ENCODE measurements at regions not wholly inside any gene's neighbourhood (a gene's known extent, or its start where the extent isn't known, plus 50 kb on each side); places are given as distances from the start of the nearest gene placed in this dataset.
A peak's percentile ranks its signal among the peaks of the same experiment; 100 is the strongest.

GRCh38 chr2:118231759-118232158 lies 143.5 kb downstream of the INSIG2 start:
- no peaks in the 10 kb centered on the region for H3K36me3 ChIP-seq (ENCODE audit: insufficient read depth, low read length)
- no peak overlapping the region for H3K27ac ChIP-seq (ENCODE audit: low read depth, low read length)

DNA sequence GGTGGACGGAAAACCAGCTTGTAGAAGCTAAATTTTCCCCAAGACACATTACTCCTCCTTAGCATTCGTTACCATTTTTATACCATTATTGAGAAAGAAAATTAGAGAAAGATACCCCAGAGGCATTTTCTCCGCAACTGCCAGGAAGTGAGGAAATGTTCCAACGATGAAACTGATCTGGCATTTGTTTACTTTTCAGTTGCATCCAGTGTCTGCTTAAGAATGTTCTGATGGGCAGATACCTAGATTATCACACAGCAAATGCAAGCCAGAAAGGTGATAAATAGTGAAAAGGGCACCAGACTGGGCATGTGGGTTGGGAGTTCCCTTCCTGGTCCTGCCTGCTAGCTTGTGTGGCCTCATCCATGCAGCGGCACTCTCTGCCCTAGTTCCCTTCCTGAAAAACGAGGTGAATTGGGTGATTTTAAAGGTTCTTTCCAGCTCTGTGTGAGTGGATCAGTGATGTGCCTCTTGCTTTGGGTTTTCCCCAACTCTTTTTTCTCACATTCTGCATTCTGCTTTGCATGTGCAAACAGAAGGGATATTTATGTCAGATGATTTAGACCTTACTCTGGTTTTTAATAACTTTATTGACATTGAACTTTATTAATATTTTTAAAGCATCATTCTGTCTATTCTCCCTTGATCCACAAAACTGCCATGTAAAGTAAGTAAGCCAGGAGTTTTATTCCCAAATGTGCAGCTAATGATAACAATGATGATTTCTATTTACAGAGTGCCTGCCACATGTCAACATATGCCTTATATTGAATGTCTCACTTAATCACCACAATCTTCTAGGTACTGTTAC lies 139.6 kb downstream of the INSIG2 start:
- Histone ChIP-seq H3K4me3 (ENCODE audit: low read depth, low read length) (no peak overlapping the region), H3K79me2 (ENCODE audit: control insufficient read depth, insufficient read depth, low read length, unreplicated experiment) (no peaks in the 10 kb centered on the region), H2AFZ (ENCODE audit: low read length, unreplicated experiment) (no peak overlapping the region), H3K27me3 (ENCODE audit: insufficient read depth, low read length) (peaks cover 16% of the 10 kb centered on the region), H3K27ac (ENCODE audit: low read depth, low read length) (no peak overlapping the region), H3K36me3 (ENCODE audit: insufficient read depth, low read length) (no peaks in the 10 kb centered on the region), H3K4me1 (ENCODE audit: control insufficient read depth, insufficient read depth, low read length, unreplicated experiment) (no peaks in the 10 kb centered on the region)

More at GRCh38 chr2:118231759-118232158, 143.5 kb downstream of the INSIG2 start:
- Histone ChIP-seq H3K4me1 (ENCODE audit: control insufficient read depth, insufficient read depth, low read length, unreplicated experiment) (no peaks in the 10 kb centered on the region), H3K4me3 (ENCODE audit: low read depth, low read length) (no peak overlapping the region), H2AFZ (ENCODE audit: low read length, unreplicated experiment) (no peak overlapping the region), H3K79me2 (ENCODE audit: control insufficient read depth, insufficient read depth, low read length, unreplicated experiment) (no peaks in the 10 kb centered on the region), H3K27me3 (ENCODE audit: insufficient read depth, low read length) (peaks cover 22% of the 10 kb centered on the region)

DNA sequence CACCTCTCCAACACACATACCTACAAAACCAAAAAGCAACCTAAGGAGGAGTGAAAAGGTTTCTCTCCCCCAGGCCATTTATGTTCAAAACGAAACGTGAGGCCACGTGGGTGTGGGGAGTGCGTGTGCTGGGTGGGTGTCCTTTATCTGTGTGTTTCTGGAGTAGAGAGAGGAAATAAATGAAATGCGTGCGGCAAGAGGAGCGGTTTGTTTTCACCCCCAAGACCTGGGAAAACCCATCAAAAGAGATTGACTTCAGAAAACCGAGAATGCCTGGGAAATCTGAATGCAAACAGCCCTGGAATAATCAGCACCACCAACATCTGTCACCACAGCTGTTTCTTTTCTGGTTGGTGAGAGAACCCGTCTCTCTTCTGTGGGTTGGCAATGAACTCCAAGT lies 137.4 kb downstream of the INSIG2 start:
- Histone ChIP-seq H3K27me3 (ENCODE audit: insufficient read depth, low read length) (peaks cover 14% of the 10 kb centered on the region), H2AFZ (ENCODE audit: low read length, unreplicated experiment) (no peak overlapping the region), H3K79me2 (ENCODE audit: control insufficient read depth, insufficient read depth, low read length, unreplicated experiment) (no peaks in the 10 kb centered on the region), H3K36me3 (ENCODE audit: insufficient read depth, low read length) (no peaks in the 10 kb centered on the region), H3K4me1 (ENCODE audit: control insufficient read depth, insufficient read depth, low read length, unreplicated experiment) (no peaks in the 10 kb centered on the region), H3K27ac (ENCODE audit: low read depth, low read length) (no peak overlapping the region), H3K4me3 (ENCODE audit: low read depth, low read length) (no peak overlapping the region)

DNA sequence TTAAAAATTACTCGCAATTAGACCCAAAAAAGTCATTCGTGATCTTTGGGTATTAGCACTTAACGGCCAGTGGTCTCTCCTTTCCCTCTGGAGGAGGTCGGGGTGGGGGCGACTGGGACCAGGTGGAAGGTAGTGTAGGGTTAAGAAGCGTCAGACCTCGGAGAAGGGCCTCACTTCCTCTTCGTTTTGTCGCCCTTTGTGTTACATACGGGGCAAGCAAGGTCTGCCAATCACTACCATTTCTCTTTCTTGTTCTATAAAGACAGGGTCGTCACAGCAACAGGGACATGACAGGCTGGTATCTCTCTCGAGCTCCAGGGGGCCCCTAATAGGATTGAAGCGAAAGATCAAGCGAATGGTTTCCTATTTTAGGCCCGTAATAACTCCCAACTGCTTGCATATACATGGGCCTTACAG lies 136.6 kb downstream of the INSIG2 start:
- peaks cover 14% of the 10 kb centered on the region for H3K27me3 ChIP-seq (ENCODE audit: insufficient read depth, low read length)
- H3K79me2 ChIP-seq (ENCODE audit: control insufficient read depth, insufficient read depth, low read length, unreplicated experiment), result no peaks in the 10 kb centered on the region
- H2AFZ ChIP-seq (ENCODE audit: low read length, unreplicated experiment), result no peak overlapping the region
- no peaks in the 10 kb centered on the region for H3K36me3 ChIP-seq (ENCODE audit: insufficient read depth, low read length)
- no peak overlapping the region for H3K27ac ChIP-seq (ENCODE audit: low read depth, low read length)
- H3K4me3 ChIP-seq (ENCODE audit: low read depth, low read length), result no peak overlapping the region
- no peaks in the 10 kb centered on the region for H3K4me1 ChIP-seq (ENCODE audit: control insufficient read depth, insufficient read depth, low read length, unreplicated experiment)

DNA sequence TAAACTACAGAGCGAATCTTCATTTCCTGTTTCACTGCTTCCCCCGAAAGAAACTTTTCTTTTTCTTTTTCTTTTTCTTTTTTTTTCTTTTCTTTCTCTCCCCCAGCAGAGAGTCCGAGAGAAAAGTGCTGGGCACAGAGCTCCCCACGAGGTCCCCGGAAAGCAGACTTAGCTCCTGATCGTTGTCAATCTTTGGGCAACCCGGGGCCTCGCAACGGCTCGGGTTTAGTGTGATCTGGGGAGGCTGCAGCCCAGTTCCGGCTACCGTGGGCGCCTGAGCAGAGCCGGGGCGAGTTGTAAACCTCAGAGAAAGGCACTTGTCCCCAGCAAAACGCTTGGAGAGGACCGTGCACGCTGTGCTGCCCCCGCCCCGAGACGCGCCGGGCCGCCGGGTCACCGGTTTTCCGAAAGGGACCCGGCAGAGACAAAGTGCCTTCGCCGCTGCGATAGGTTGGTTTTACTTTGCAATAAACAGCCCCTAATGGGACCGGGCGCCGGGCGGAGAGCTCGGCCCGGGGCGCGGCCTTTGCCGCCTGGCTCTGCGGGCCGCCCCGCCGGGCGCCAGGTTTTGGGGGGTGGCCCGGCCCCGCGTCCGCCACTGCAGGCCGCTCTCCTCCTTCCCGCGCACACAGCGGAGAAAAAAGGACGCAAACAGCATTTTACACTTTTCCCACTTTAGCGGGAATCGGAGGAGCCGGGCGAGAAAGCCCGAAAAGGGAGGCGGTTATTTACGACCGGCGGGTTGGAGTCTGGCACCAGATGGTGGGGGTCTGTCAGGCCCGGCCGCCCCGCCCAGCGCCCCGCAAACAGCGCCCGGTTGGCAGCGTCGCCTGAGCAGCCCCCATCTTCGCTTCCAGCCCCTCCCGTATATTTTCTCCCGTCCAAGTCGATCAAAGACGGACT lies 136.0 kb downstream of the INSIG2 start:
- Histone ChIP-seq H3K79me2 (ENCODE audit: control insufficient read depth, insufficient read depth, low read length, unreplicated experiment) (no peaks in the 10 kb centered on the region), H3K4me3 (ENCODE audit: low read depth, low read length) (peak overlapping the region; percentile 68), H3K36me3 (ENCODE audit: insufficient read depth, low read length) (no peaks in the 10 kb centered on the region), H3K27me3 (ENCODE audit: insufficient read depth, low read length) (peaks cover 14% of the 10 kb centered on the region), H3K27ac (ENCODE audit: low read depth, low read length) (no peak overlapping the region), H2AFZ (ENCODE audit: low read length, unreplicated experiment) (peak overlapping the region; percentile 61), H3K4me1 (ENCODE audit: control insufficient read depth, insufficient read depth, low read length, unreplicated experiment) (no peaks in the 10 kb centered on the region)

GRCh38 chr2:118223511-118223991 lies 135.3 kb downstream of the INSIG2 start:
- Histone ChIP-seq H3K79me2 (ENCODE audit: control insufficient read depth, insufficient read depth, low read length, unreplicated experiment) (no peaks in the 10 kb centered on the region), H2AFZ (ENCODE audit: low read length, unreplicated experiment) (peak overlapping the region; percentile 61), H3K27ac (ENCODE audit: low read depth, low read length) (no peak overlapping the region), H3K27me3 (ENCODE audit: insufficient read depth, low read length) (peaks cover 14% of the 10 kb centered on the region), H3K4me1 (ENCODE audit: control insufficient read depth, insufficient read depth, low read length, unreplicated experiment) (no peaks in the 10 kb centered on the region), H3K36me3 (ENCODE audit: insufficient read depth, low read length) (no peaks in the 10 kb centered on the region), H3K4me3 (ENCODE audit: low read depth, low read length) (peak overlapping the region; percentile 68)

DNA sequence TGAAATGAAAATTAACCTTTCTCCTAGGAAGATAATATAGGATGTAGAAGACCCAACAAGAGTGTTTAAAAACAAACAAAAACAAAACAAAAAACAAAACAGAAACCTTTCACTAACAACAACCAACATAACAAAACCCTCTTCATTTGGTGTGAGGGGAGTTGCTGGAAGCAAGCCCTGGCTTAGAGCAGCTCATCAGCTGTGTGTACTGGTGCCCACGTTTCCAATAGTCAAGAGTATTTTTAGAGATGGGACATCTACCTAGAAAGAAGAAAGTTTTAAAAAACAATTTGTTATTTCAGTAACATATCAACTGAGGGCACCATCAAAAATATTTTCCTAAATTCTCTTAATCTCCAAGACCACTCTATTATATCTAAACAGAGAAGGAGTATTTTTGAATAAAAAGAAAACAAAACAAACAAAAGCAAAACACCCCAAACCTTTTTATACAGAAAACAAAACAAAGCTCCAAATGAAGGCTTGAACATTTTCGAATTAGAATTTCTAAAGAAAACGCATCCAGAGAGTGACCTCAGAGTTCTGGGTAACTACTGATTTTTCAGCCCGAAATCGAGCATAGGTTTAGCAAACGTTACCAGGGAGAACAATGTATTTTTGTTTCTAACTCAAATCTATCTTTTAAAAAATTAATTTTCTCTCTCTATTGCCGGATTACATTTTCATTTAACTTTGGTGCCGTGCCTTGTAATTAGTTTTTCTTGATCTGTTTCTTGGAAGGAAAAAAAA lies 134.6 kb downstream of the INSIG2 start:
- Histone ChIP-seq H3K79me2 (ENCODE audit: control insufficient read depth, insufficient read depth, low read length, unreplicated experiment) (no peaks in the 10 kb centered on the region), H3K27ac (ENCODE audit: low read depth, low read length) (no peak overlapping the region), H3K27me3 (ENCODE audit: insufficient read depth, low read length) (peaks cover 14% of the 10 kb centered on the region), H2AFZ (ENCODE audit: low read length, unreplicated experiment) (no peak overlapping the region), H3K4me1 (ENCODE audit: control insufficient read depth, insufficient read depth, low read length, unreplicated experiment) (no peaks in the 10 kb centered on the region), H3K4me3 (ENCODE audit: low read depth, low read length) (peak overlapping the region; percentile 68), H3K36me3 (ENCODE audit: insufficient read depth, low read length) (no peaks in the 10 kb centered on the region)

GRCh38 chr2:118222273-118222594 lies 134.0 kb downstream of the INSIG2 start:
- no peaks in the 10 kb centered on the region for H3K4me1 ChIP-seq (ENCODE audit: control insufficient read depth, insufficient read depth, low read length, unreplicated experiment)
- no peak overlapping the region for H2AFZ ChIP-seq (ENCODE audit: low read length, unreplicated experiment)
- no peak overlapping the region for H3K27ac ChIP-seq (ENCODE audit: low read depth, low read length)
- H3K4me3 ChIP-seq (ENCODE audit: low read depth, low read length), result no peak overlapping the region
- no peaks in the 10 kb centered on the region for H3K36me3 ChIP-seq (ENCODE audit: insufficient read depth, low read length)
- no peaks in the 10 kb centered on the region for H3K79me2 ChIP-seq (ENCODE audit: control insufficient read depth, insufficient read depth, low read length, unreplicated experiment)
- H3K27me3 ChIP-seq (ENCODE audit: insufficient read depth, low read length), result peaks cover 16% of the 10 kb centered on the region

GRCh38 chr2:118221536-118222272 lies 133.4 kb downstream of the INSIG2 start:
- H3K27me3 ChIP-seq (ENCODE audit: insufficient read depth, low read length), result peaks cover 18% of the 10 kb centered on the region

DNA sequence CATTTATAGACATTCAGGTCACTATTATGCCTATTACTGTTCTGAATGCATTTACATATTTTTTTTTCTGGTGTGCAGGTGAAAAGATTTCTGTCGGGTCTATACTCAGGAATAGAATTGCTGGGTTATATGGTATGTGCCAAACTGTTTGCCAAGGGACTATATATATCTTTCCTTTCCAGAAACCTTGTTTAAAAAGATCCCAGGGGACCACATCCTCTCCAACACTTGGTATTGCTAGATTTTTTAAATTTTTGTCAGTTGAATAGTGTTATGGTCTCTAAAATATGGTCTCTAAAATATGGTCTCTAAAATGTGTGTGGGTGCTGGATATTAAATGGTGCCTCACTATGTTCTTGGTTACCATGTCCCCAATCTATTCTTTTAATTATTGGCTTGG lies 131.3 kb downstream of the INSIG2 start:
- Histone ChIP-seq H2AFZ (ENCODE audit: low read length, unreplicated experiment) (no peak overlapping the region), H3K4me3 (ENCODE audit: low read depth, low read length) (no peak overlapping the region), H3K36me3 (ENCODE audit: insufficient read depth, low read length) (no peaks in the 10 kb centered on the region), H3K27me3 (ENCODE audit: insufficient read depth, low read length) (peaks cover 18% of the 10 kb centered on the region), H3K4me1 (ENCODE audit: control insufficient read depth, insufficient read depth, low read length, unreplicated experiment) (no peaks in the 10 kb centered on the region), H3K27ac (ENCODE audit: low read depth, low read length) (no peak overlapping the region), H3K79me2 (ENCODE audit: control insufficient read depth, insufficient read depth, low read length, unreplicated experiment) (no peaks in the 10 kb centered on the region)

More at GRCh38 chr2:118221536-118222272, 133.4 kb downstream of the INSIG2 start:
- H3K79me2 ChIP-seq (ENCODE audit: control insufficient read depth, insufficient read depth, low read length, unreplicated experiment), result no peaks in the 10 kb centered on the region
- H3K4me3 ChIP-seq (ENCODE audit: low read depth, low read length), result no peak overlapping the region
- H3K27ac ChIP-seq (ENCODE audit: low read depth, low read length), result no peak overlapping the region
- H2AFZ ChIP-seq (ENCODE audit: low read length, unreplicated experiment), result no peak overlapping the region
- H3K4me1 ChIP-seq (ENCODE audit: control insufficient read depth, insufficient read depth, low read length, unreplicated experiment), result no peaks in the 10 kb centered on the region
- no peaks in the 10 kb centered on the region for H3K36me3 ChIP-seq (ENCODE audit: insufficient read depth, low read length)

All from ACC112 (cell line).